Lower leg skin (tissue), 4 donors: ENCODE measurements at regions not wholly inside any gene's neighbourhood (a gene's known extent, or its start where the extent isn't known, plus 50 kb on each side); places are given as distances from the start of the nearest gene placed in this dataset.

Experiments used
- DNase-seq, 2 donors: peaks; one replicate each; pipeline ENCODE4 v3.0.0-alpha.2; 2019; ENCODE audit warnings: low spot score in 2 of 2
- H3K4me3 ChIP-seq: fragments of 200-600 bp; sonication (generic); 2 replicates; pipeline ENCODE4 v1.5.1; 2017; ENCODE audit warnings: mild to moderate bottlenecking, low read depth; ENCODE audit not compliant: poor library complexity, severe bottlenecking
- CTCF ChIP-seq, 3 donors: fragments of 450-650 bp; IDR thresholded peaks; one replicate each; pipeline ENCODE4 v1.5.1; 2016; ENCODE audit warnings: antibody characterized with exemption in 3 of 3, mild to moderate bottlenecking in 3 of 3, moderate library complexity in 2 of 3
- POLR2A ChIP-seq, 2 donors: fragments of 450-650 bp; IDR thresholded peaks; one replicate each; pipeline ENCODE4 v1.6.1; 2016 to 2017; ENCODE audit warnings: antibody characterized with exemption in 2 of 2, mild to moderate bottlenecking in 1 of 2, moderate library complexity in 1 of 2
- WGBS, 2 donors: methylation state at CpG; one replicate each; pipeline ENCODE4 v1.1.5; 2018; 5-methylcytosine and 5-hydroxymethylcytosine counted together
- intact Hi-C: fragments of 100-400 bp; cut with DNase I; formaldehyde crosslinking; loops from one replicate; pipeline ENCODE4 v1.15.0; 2023; ENCODE audit warnings: low total_unique reads

GRCh38 chr10:33101392-33101787 is 143.4 kb upstream of the ITGB1 start:
- no peak for TF ChIP-seq CTCF (IDR thresholded peaks at IDR 0.05)
- TF ChIP-seq POLR2A (IDR thresholded peaks at IDR 0.05) = no peak
- 53 to 67% methylated on average over 3 of the region's 3 CpGs for WGBS, 2 donors
- DNase-seq = no peak
- H3K4me3 ChIP-seq = no peak overlapping the region
- intact Hi-C loops = no loop called here

- intact Hi-C loops = no loop called here
- DNase-seq = no peak
- H3K4me3 ChIP-seq = no peak overlapping the region
- no peak for TF ChIP-seq POLR2A (IDR thresholded peaks at IDR 0.05)
- TF ChIP-seq CTCF (IDR thresholded peaks at IDR 0.05) = no peak
- WGBS, 2 donors = 87 to 93% methylated on average over 1 of the region's 1 CpG
These were observed 142.9 kb upstream of the ITGB1 start for GRCh38 chr10:33100781-33101391.

DNA sequence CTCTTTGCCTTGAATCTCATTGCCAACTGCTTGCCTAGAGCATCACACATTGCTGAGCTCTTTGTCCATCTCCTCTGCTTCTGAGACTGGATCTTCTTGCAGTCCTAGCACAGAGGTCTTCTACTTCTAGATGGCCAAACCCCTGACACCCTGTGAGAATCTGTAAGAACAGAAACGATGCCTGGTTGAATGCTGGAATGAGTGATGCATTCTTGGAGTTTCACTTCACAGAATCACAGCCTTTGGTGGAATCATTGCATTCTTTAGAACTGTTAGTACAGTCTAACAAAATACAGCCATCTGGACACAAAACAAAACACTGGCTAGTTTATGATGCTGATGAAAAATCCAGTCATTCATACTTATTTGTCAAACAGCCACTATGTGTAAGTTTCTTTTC is 141.7 kb upstream of the ITGB1 start:
- intact Hi-C loops = no loop called here
- DNase-seq = no peak
- TF ChIP-seq POLR2A (IDR thresholded peaks at IDR 0.05) (no peak), CTCF (IDR thresholded peaks at IDR 0.05) (no peak)
- WGBS, 2 donors = 42 to 50% methylated on average over 1 of the region's 1 CpG
- no peak overlapping the region for H3K4me3 ChIP-seq

DNA sequence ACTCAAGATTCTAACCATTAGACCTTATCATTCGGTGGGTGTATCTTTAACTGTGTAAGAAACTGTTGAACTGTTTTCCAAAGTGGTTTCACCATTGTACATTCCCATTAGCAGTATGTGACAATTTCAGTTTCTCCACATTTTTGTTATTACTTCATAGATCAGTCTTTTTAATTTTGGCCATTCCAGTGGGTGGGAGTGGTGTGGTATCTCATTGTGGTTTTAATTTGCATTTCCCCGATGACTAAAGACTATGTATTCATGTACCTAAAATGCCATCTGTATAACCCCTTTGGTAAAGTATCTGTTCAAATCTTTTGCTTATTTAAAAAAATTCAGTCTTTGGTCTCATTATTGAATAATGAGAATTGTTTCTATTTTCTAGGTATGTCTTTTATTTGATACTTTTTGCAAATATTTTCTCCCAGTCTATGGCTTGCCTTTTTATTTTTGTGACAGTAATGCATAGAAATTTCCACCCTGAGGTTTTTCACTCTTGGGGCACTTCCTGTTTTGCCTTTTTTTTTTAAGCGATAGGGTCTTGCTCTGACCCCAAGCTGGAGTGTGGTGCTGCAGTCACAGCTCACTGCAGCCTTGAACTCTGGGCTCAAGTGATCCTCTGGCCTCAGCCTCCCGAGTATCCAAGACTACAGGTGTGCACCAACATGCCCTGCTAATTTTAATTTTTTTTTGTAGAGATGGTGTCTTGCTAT is 141.1 kb upstream of the ITGB1 start:
- no peak for DNase-seq
- intact Hi-C loops = no loop called here
- TF ChIP-seq CTCF (IDR thresholded peaks at IDR 0.05) (no peak), POLR2A (IDR thresholded peaks at IDR 0.05) (no peak)
- H3K4me3 ChIP-seq = no peak overlapping the region
- 84 to 87% methylated on average over 4 of the region's 4 CpGs for WGBS, 2 donors

DNA sequence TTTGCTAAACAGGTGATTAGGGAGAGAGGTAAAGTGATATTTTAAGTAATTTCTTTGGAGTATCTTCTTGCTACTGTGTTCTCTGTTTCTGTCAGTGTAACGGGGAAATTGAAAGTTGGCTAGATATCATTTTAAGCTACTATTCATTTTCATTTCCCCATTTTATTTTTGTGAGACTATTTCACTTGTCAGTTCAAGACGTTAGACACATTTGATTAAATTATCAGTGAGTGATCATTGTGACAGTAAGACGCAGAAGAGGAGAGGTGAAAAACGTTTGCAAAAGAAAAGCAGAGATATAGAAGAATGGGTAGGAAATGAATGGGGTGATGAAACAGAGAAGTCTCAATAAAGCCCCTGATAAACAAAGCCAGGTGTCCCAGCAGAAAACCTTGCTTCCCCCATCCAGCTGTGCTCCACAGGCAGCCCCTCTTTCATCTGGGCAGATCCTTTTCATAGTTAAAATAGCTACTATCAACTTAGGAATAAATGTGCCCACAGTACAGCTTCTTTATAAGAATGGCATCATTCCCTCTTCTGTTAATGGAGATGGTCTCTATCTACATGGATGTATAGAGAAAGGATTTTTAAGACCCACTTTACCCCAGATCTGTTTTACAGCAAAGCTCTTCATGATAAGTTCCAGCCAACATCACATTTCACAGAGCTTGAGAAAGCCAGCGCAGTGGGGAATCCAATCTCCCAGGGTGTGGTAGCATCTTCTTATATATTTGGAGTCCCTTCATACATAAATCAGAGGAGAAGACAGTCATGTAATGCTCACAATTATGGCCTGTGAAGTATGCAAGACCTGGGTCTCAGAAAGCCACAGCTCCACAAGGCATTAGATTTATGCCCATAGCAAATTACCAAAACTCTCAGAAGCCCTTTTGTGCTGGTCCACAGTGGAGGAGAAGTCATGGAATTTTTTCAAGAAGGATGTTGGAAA is 138.1 kb upstream of the ITGB1 start:
- no peak for DNase-seq
- TF ChIP-seq POLR2A (IDR thresholded peaks at IDR 0.05) (no peak), CTCF (IDR thresholded peaks at IDR 0.05) (no peak)
- intact Hi-C loops = no loop called here
- no peak overlapping the region for H3K4me3 ChIP-seq
- WGBS, 2 donors = 67 to 70% methylated on average over 5 of the region's 5 CpGs
